HCT116 (cell line): ENCODE measurements at regions not wholly inside any gene's neighbourhood (a gene's known extent, or its start where the extent isn't known, plus 50 kb on each side); places are given as distances from the start of the nearest gene placed in this dataset.

Experiments
- ATAC-seq: fragments of 200-7000 bp; cut with Tn5 transposase; 2 replicates; pipeline ENCODE4 v1.9.1; 2020; ENCODE audit warnings: mild to moderate bottlenecking, moderate library complexity
- BruUV-seq: library from RNA; stranded (reverse); fragments of 400-500 nt; replicated peaks from 2 replicates; lab custom pipeline; 2021; lab: Mats Ljungman, UMichigan
- CTCF ChIA-PET: fragments of 300-600 bp; sonication (Branson Sonifier 250); formaldehyde crosslinking; loops from one replicate; lab custom pipeline; 2021; ENCODE audit warnings: antibody characterized with exemption; lab: Charles Lee
- POLR2A ChIA-PET: fragments of 300-600, 350-600 bp; sonication (Branson Sonifier 250); formaldehyde crosslinking; loops from one replicate; lab custom pipeline; 2021; ENCODE audit warnings: antibody characterized with exemption; lab: Charles Lee
- RAD21 ChIA-PET, 2 experiments: fragments of 300-600 bp; sonication (Branson Sonifier 250); formaldehyde crosslinking; loops; one replicate each; lab custom pipeline; 2023; ENCODE audit warnings: low total read pairs in 2 of 2; ENCODE audit not compliant: uncharacterized antibody in 2 of 2, unreplicated experiment in 2 of 2, low non-redundant PET in 1 of 2; lab: Charles Lee
- DNase-seq: peaks from one replicate; pipeline ENCODE4 v3.0.0-alpha.2; 2010; ENCODE audit warnings: low read depth, low spot score
- H2AFZ ChIP-seq: fragments of 200-600 bp; shearing (Covaris generic), sonication (generic); 2 replicates; pipeline ENCODE4 v1.6.1; 2017; ENCODE audit warnings: low read depth, mixed run types, mixed read lengths, antibody characterized with exemption, low read length; ENCODE audit not compliant: poor library complexity, severe bottlenecking
- H3K27ac ChIP-seq: 2 replicates; pipeline ENCODE4 v1.5.1; 2012; ENCODE audit warnings: low read depth, low read length
- H3K27me3 ChIP-seq: fragments of 200-600 bp; sonication (generic); 2 replicates; pipeline ENCODE4 v1.6.1; 2016; ENCODE audit warnings: mixed run types, low read length, mixed read lengths; ENCODE audit not compliant: insufficient read depth
- H3K36me3 ChIP-seq, 2 experiments: fragments of 200-500 bp in 1 of 2; fragments of 200-600 bp in 1 of 2; sonication (Bioruptor generic) in 1 of 2; sonication (generic) in 1 of 2; 2 replicates each; pipeline versions ENCODE4 v1.5.1 to v1.6.1; 2014 to 2016; ENCODE audit warnings: low read length in 2 of 2, inconsistent platforms in 1 of 2, mixed read lengths in 1 of 2, mixed run types in 1 of 2; ENCODE audit not compliant: insufficient read depth in 2 of 2, control insufficient read depth in 1 of 2
- H3K4me1 ChIP-seq, 2 experiments: fragments of 200-600 bp in 1 of 2; sonication (generic) in 1 of 2; 2 replicates each; pipeline versions ENCODE4 v1.5.1 to v1.6.1; 2012 to 2017; ENCODE audit warnings: low read length in 2 of 2, inconsistent platforms in 1 of 2, mild to moderate bottlenecking in 1 of 2, mixed read lengths in 1 of 2, mixed run types in 1 of 2, moderate library complexity in 1 of 2; ENCODE audit not compliant: insufficient read depth in 2 of 2, control insufficient read depth in 1 of 2
- H3K4me2 ChIP-seq: fragments of 200-600 bp; sonication (generic); 2 replicates; pipeline ENCODE4 v1.6.1; 2017; ENCODE audit warnings: mixed run types, low read length, mixed read lengths
- H3K4me3 ChIP-seq, 2 experiments: fragments of 200-600 bp in 1 of 2; sonication (generic) in 1 of 2; replicated peaks in 1 of 2; 2 replicates each; pipeline ENCODE4 v1.5.1; 2011 to 2016; ENCODE audit warnings: low read length in 2 of 2, control low read depth in 1 of 2, low read depth in 1 of 2, mild to moderate bottlenecking in 1 of 2, mixed read lengths in 1 of 2, mixed run types in 1 of 2
- H3K79me2 ChIP-seq: fragments of 200-600 bp; sonication (generic); 2 replicates; pipeline ENCODE4 v1.6.1; 2017; ENCODE audit warnings: mild to moderate bottlenecking, mixed run types, low read length, moderate library complexity, mixed read lengths; ENCODE audit not compliant: insufficient read depth
- H3K9ac ChIP-seq: fragments of 200-600 bp; sonication (generic); 2 replicates; pipeline ENCODE4 v1.6.1; 2016; ENCODE audit warnings: low read length, mixed read lengths
- H3K9me2 ChIP-seq: fragments of 200-600 bp; sonication (generic), shearing (Covaris generic); 2 replicates; pipeline ENCODE4 v1.6.1; 2017; ENCODE audit warnings: mixed run types, mild to moderate bottlenecking, moderate library complexity; ENCODE audit not compliant: insufficient read depth
- H3K9me3 ChIP-seq, 2 experiments: fragments of 200-500 bp in 1 of 2; fragments of 200-600 bp in 1 of 2; sonication (Bioruptor generic) in 1 of 2; sonication (generic) in 1 of 2; 2 replicates each; pipeline ENCODE4 v1.6.1; 2014 to 2017; ENCODE audit warnings: low read length in 2 of 2, mixed read lengths in 2 of 2, inconsistent platforms in 1 of 2, low read depth in 1 of 2, mild to moderate bottlenecking in 1 of 2, mixed run types in 1 of 2, moderate library complexity in 1 of 2; ENCODE audit not compliant: control insufficient read depth in 1 of 2, insufficient read depth in 1 of 2
- H4K20me1 ChIP-seq: fragments of 200-600 bp; sonication (generic), shearing (Covaris generic); 2 replicates; pipeline ENCODE4 v1.6.1; 2017; ENCODE audit warnings: mixed run types, mild to moderate bottlenecking, moderate library complexity; ENCODE audit not compliant: insufficient read depth
- ATF3 ChIP-seq: IDR thresholded peaks from 2 replicates; pipeline ENCODE4 v1.6.1; 2012
- CBX3 ChIP-seq: IDR thresholded peaks from 2 replicates; pipeline ENCODE4 v1.6.1; 2012; ENCODE audit warnings: low read depth
- CEBPB ChIP-seq: IDR thresholded peaks from 2 replicates; pipeline ENCODE4 v1.6.1; 2012; ENCODE audit warnings: low read depth
- EZH2 ChIP-seq: fragments of 200-600 bp; sonication (generic); IDR thresholded peaks from 2 replicates; pipeline ENCODE4 v1.6.1; 2017; ENCODE audit warnings: antibody characterized with exemption, mixed run types
- FOSL1 ChIP-seq: IDR thresholded peaks from 2 replicates; pipeline ENCODE4 v1.6.1; 2012; ENCODE audit warnings: low read depth
- JUND ChIP-seq: IDR thresholded peaks from 2 replicates; pipeline ENCODE4 v1.6.1; 2012
- MAX ChIP-seq: IDR thresholded peaks from 2 replicates; pipeline ENCODE4 v1.6.1; 2012
- TCF7L2 ChIP-seq: IDR thresholded peaks from 2 replicates; pipeline ENCODE4 v1.7.0; 2011; ENCODE audit warnings: borderline replicate concordance, inconsistent platforms; ENCODE audit not compliant: insufficient read depth, insufficient read length; ENCODE audit errors: extremely low read depth
- YY1 ChIP-seq: IDR thresholded peaks from 2 replicates; pipeline ENCODE4 v1.6.1; 2011; ENCODE audit warnings: low read length, low read depth, moderate library complexity, mild to moderate bottlenecking; ENCODE audit not compliant: insufficient replicate concordance; ENCODE audit errors: extremely low read depth
- ZBTB33 ChIP-seq: IDR thresholded peaks from 2 replicates; pipeline ENCODE4 v1.6.1; 2011; ENCODE audit warnings: mild to moderate bottlenecking, low read length, moderate library complexity; ENCODE audit not compliant: insufficient replicate concordance; ENCODE audit errors: extremely low read depth
- ZFX ChIP-seq: fragments of 450-650 bp; IDR thresholded peaks from 2 replicates; pipeline ENCODE4 v1.6.1; 2017
- intact Hi-C: fragments of 100-400 bp; cut with micrococcal nuclease; formaldehyde crosslinking; loops from 2 replicates; pipeline ENCODE4 v1.10.0; 2022

- intact Hi-C loops = no loop called here
- no peak overlapping the region for H3K9ac ChIP-seq
- H3K4me2 ChIP-seq = no peak overlapping the region
- DNase-seq (no peak), ATAC-seq (no peak)
- no peaks in the 10 kb centered on the region for H4K20me1 ChIP-seq
- no TSS peak for BruUV-seq
- POLR2A ChIA-PET = no interaction called here
- TF ChIP-seq FOSL1 (no peak), CBX3 (no peak), CEBPB (no peak), EZH2 (no peak), TCF7L2 (no peak), ZBTB33 (no peak), MAX (no peak), YY1 (no peak), JUND (no peak), ZFX (no peak), ATF3 (no peak)
- H3K79me2 ChIP-seq = no peaks in the 10 kb centered on the region
- H3K27me3 ChIP-seq = no peaks in the 10 kb centered on the region
- no peaks in the 10 kb centered on the region for H3K36me3 ChIP-seq
- no peaks in the 10 kb centered on the region for H3K9me2 ChIP-seq
- CTCF ChIA-PET = no interaction called here
- H3K4me3 ChIP-seq = no peak overlapping the region
- peaks cover 0 to 8% of the 10 kb centered on the region in 2 experiments; a peak in 1 of 4 replicates for H3K4me1 ChIP-seq
- H3K27ac ChIP-seq = no peak overlapping the region
- RAD21 ChIA-PET = no interaction called here
- H3K9me3 ChIP-seq = no peaks in the 10 kb centered on the region; a peak in 1 of 4 replicates
- no peak overlapping the region for H2AFZ ChIP-seq
These were observed 212.4 kb upstream of the DMRT1 start for GRCh38 chr9:629146-629545.
